HEK293 (cell line): ENCODE measurements at regions not wholly inside any gene's neighbourhood (a gene's known extent, or its start where the extent isn't known, plus 50 kb on each side); places are given as distances from the start of the nearest gene placed in this dataset.
A peak's percentile ranks its signal among the peaks of the same experiment; 100 is the strongest.

Source experiments
- GFI1B ChIP-seq: fragments of 450-650 bp; formaldehyde crosslinking; IDR thresholded peaks from 2 replicates; pipeline ENCODE4 v1.5.1; 2016; ENCODE audit warnings: missing biosample characterization, missing genetic modification characterization
- GLI2 ChIP-seq: fragments of 450-650 bp; formaldehyde crosslinking; IDR thresholded peaks from 2 replicates; pipeline ENCODE4; 2017; ENCODE audit warnings: missing biosample characterization, missing genetic modification characterization, low read depth, borderline replicate concordance
- GLI4 ChIP-seq: fragments of 450-650 bp; formaldehyde crosslinking; IDR thresholded peaks from 2 replicates; pipeline ENCODE4 v1.5.1; 2016; ENCODE audit warnings: missing biosample characterization, missing genetic modification characterization
- SETDB1 ChIP-seq: IDR thresholded peaks from one replicate; pipeline ENCODE4 v1.6.1; 2017; ENCODE audit warnings: mild to moderate bottlenecking, low read length, moderate library complexity, mixed read lengths; ENCODE audit not compliant: insufficient read length
- YY1 ChIP-seq: fragments of 450-650 bp; formaldehyde crosslinking; IDR thresholded peaks from 2 replicates; pipeline ENCODE4 v1.5.1; 2018; ENCODE audit warnings: missing biosample characterization, missing genetic modification characterization
- ZBTB1 ChIP-seq: fragments of 450-650 bp; formaldehyde crosslinking; IDR thresholded peaks from 2 replicates; pipeline ENCODE4 v1.5.1; 2016; ENCODE audit warnings: missing biosample characterization, missing genetic modification characterization
- ZBTB48 ChIP-seq: fragments of 450-650 bp; formaldehyde crosslinking; IDR thresholded peaks from 2 replicates; pipeline ENCODE4 v1.5.1; 2016; ENCODE audit warnings: missing biosample characterization, missing genetic modification characterization
- ZNF112 ChIP-seq: fragments of 450-650 bp; formaldehyde crosslinking; IDR thresholded peaks from 2 replicates; pipeline ENCODE4 v1.5.0; 2017; ENCODE audit warnings: missing biosample characterization, missing genetic modification characterization
- ZNF221 ChIP-seq: fragments of 450-650 bp; formaldehyde crosslinking; IDR thresholded peaks from 2 replicates; pipeline ENCODE4 v1.5.1; 2017; ENCODE audit warnings: missing biosample characterization, missing genetic modification characterization, borderline replicate concordance
- ZNF350 ChIP-seq: fragments of 450-650 bp; formaldehyde crosslinking; IDR thresholded peaks from 2 replicates; pipeline ENCODE4 v1.5.0; 2017; ENCODE audit warnings: missing biosample characterization, mild to moderate bottlenecking, missing genetic modification characterization
- ZNF354C ChIP-seq: fragments of 450-650 bp; formaldehyde crosslinking; IDR thresholded peaks from 2 replicates; pipeline ENCODE4 v1.5.1; 2016; ENCODE audit warnings: missing biosample characterization, missing genetic modification characterization, low read depth, borderline replicate concordance
- ZNF416 ChIP-seq: fragments of 450-650 bp; formaldehyde crosslinking; IDR thresholded peaks from 2 replicates; pipeline ENCODE4 v1.5.1; 2016; ENCODE audit warnings: missing biosample characterization, missing genetic modification characterization
- ZNF433 ChIP-seq: fragments of 450-650 bp; formaldehyde crosslinking; IDR thresholded peaks from 2 replicates; pipeline ENCODE4 v1.5.1; 2016; ENCODE audit warnings: missing biosample characterization, missing genetic modification characterization, low read depth
- ZNF514 ChIP-seq: fragments of 450-650 bp; formaldehyde crosslinking; IDR thresholded peaks from 2 replicates; pipeline ENCODE4 v1.5.1; 2016; ENCODE audit warnings: missing biosample characterization, missing genetic modification characterization
- ZNF521 ChIP-seq: fragments of 450-650 bp; formaldehyde crosslinking; IDR thresholded peaks from 2 replicates; pipeline ENCODE4 v1.5.1; 2017; ENCODE audit warnings: missing biosample characterization, mild to moderate bottlenecking, missing genetic modification characterization
- ZNF561 ChIP-seq: fragments of 450-650 bp; IDR thresholded peaks from 2 replicates; pipeline ENCODE4 v1.5.1; 2018; ENCODE audit warnings: missing biosample characterization, missing genetic modification characterization, borderline replicate concordance
- ZNF585B ChIP-seq: fragments of 450-650 bp; formaldehyde crosslinking; IDR thresholded peaks from 2 replicates; pipeline ENCODE4 v1.5.1; 2016; ENCODE audit warnings: missing biosample characterization, missing genetic modification characterization
- ZNF596 ChIP-seq: fragments of 450-650 bp; IDR thresholded peaks from 2 replicates; pipeline ENCODE4 v1.5.0; 2018; ENCODE audit warnings: missing biosample characterization, mild to moderate bottlenecking, missing genetic modification characterization, moderate library complexity
- ZNF623 ChIP-seq: fragments of 450-650 bp; formaldehyde crosslinking; IDR thresholded peaks from 2 replicates; pipeline ENCODE4 v1.5.1; 2016; ENCODE audit warnings: missing biosample characterization, missing genetic modification characterization
- ZNF629 ChIP-seq: fragments of 450-650 bp; formaldehyde crosslinking; IDR thresholded peaks from 2 replicates; pipeline ENCODE4 v1.5.1; 2017; ENCODE audit warnings: missing biosample characterization, missing genetic modification characterization
- ZNF664 ChIP-seq: fragments of 450-650 bp; formaldehyde crosslinking; IDR thresholded peaks from 2 replicates; pipeline ENCODE4 v1.5.1; 2016; ENCODE audit warnings: missing biosample characterization, missing genetic modification characterization
- ZNF792 ChIP-seq: fragments of 450-650 bp; formaldehyde crosslinking; IDR thresholded peaks from 2 replicates; pipeline ENCODE4 v1.5.1; 2016; ENCODE audit warnings: missing biosample characterization, missing genetic modification characterization
- ZNF843 ChIP-seq: fragments of 450-650 bp; formaldehyde crosslinking; IDR thresholded peaks from 2 replicates; pipeline ENCODE4 v1.5.1; 2016; ENCODE audit warnings: missing biosample characterization, missing genetic modification characterization
- ZSCAN16 ChIP-seq: fragments of 450-650 bp; formaldehyde crosslinking; IDR thresholded peaks from 2 replicates; pipeline ENCODE4 v1.5.1; 2016; ENCODE audit warnings: missing biosample characterization, missing genetic modification characterization
- TF ChIP-seq, protein P1 (sequence below): fragments of 450-650 bp; formaldehyde crosslinking; IDR thresholded peaks from 2 replicates; pipeline ENCODE4 v1.5.1; 2016; ENCODE audit warnings: missing biosample characterization, missing genetic modification characterization
- TF ChIP-seq, protein P2 (sequence below): fragments of 450-650 bp; formaldehyde crosslinking; IDR thresholded peaks from 2 replicates; pipeline ENCODE4 v1.5.1; 2016; ENCODE audit warnings: missing biosample characterization, missing genetic modification characterization
- TF ChIP-seq, protein P3 (sequence below): fragments of 450-650 bp; formaldehyde crosslinking; IDR thresholded peaks from 2 replicates; pipeline ENCODE4 v1.5.1; 2016; ENCODE audit warnings: missing biosample characterization, missing genetic modification characterization
- TF ChIP-seq, protein P4 (sequence below): fragments of 450-650 bp; formaldehyde crosslinking; conservative IDR thresholded peaks from 2 replicates; pipeline ENCODE4 v1.5.1; 2016; ENCODE audit warnings: low read depth, missing biosample characterization, missing genetic modification characterization
- TF ChIP-seq, protein P5 (sequence below): fragments of 450-650 bp; formaldehyde crosslinking; IDR thresholded peaks from 2 replicates; pipeline ENCODE4 v1.5.1; 2017; ENCODE audit warnings: missing biosample characterization, missing genetic modification characterization
- TF ChIP-seq, protein P6 (sequence below): fragments of 450-650 bp; formaldehyde crosslinking; IDR thresholded peaks from 2 replicates; pipeline ENCODE4 v1.5.1; 2016; ENCODE audit warnings: missing biosample characterization, missing genetic modification characterization

DNA sequence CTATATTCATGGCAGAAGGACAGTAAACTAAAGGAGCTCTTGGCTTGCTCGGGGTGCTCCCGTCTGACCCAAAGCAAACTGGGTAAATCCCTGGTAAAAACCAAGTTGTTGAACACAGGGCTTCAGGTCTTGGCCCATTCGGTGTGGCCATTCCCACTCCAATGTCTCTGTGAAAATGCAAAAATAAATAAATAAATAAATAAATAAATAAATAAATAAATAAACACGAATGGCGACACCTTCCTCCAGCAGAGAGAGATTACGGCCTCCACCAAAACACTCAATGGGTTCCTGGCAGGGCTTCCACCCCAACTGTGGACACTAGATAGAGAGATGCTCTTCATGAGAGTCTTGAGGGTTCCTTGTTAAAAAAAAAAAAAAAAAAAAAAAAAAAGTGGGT is 325.3 kb downstream of the SOX9 start (continued):
- TF ChIP-seq ZNF354C (tag by site-specific recombination), result 0 out of 2 replicates have a peak, but pooled peaks have one; percentile 57
- no peak for TF ChIP-seq ZSCAN16 (tag by site-specific recombination)
- TF ChIP-seq, protein P1, sequence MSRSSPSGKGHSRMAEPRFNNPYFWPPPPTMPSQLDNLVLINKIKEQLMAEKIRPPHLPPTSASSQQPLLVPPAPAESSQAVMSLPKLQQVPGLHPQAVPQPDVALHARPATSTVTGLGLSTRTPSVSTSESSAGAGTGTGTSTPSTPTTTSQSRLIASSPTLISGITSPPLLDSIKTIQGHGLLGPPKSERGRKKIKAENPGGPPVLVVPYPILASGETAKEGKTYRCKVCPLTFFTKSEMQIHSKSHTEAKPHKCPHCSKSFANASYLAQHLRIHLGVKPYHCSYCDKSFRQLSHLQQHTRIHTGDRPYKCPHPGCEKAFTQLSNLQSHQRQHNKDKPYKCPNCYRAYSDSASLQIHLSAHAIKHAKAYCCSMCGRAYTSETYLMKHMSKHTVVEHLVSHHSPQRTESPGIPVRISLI, result no peak
- TF ChIP-seq ZNF629, result 0 out of 2 replicates have a peak, but pooled peaks have one; percentile 36
- TF ChIP-seq ZNF433 (tag by site-specific recombination), result peak; percentile 81
- no peak for TF ChIP-seq SETDB1
- TF ChIP-seq, protein P2, sequence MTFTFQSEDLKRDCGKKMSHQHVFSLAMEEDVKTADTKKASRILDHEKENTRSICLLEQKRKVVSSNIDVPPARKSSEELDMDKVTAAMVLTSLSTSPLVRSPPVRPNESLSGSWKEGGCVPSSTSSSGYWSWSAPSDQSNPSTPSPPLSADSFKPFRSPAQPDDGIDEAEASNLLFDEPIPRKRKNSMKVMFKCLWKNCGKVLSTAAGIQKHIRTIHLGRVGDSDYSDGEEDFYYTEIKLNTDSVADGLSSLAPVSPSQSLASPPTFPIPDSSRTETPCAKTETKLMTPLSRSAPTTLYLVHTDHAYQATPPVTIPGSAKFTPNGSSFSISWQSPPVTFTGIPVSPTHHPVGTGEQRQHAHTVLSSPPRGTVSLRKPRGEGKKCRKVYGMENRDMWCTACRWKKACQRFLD (tag by site-specific recombination), result 0 out of 2 replicates have a peak, but pooled peaks have one; percentile 39
- TF ChIP-seq GLI4 (tag by site-specific recombination), result no peak
- no peak for TF ChIP-seq ZNF416 (tag by site-specific recombination)
- TF ChIP-seq GLI2 (tag by site-specific recombination), result peak; percentile 70; the same call in 1 of the 2 replicates
- no peak for TF ChIP-seq ZNF350
- TF ChIP-seq ZBTB48 (tag by site-specific recombination), result no peak
- TF ChIP-seq, protein P3, sequence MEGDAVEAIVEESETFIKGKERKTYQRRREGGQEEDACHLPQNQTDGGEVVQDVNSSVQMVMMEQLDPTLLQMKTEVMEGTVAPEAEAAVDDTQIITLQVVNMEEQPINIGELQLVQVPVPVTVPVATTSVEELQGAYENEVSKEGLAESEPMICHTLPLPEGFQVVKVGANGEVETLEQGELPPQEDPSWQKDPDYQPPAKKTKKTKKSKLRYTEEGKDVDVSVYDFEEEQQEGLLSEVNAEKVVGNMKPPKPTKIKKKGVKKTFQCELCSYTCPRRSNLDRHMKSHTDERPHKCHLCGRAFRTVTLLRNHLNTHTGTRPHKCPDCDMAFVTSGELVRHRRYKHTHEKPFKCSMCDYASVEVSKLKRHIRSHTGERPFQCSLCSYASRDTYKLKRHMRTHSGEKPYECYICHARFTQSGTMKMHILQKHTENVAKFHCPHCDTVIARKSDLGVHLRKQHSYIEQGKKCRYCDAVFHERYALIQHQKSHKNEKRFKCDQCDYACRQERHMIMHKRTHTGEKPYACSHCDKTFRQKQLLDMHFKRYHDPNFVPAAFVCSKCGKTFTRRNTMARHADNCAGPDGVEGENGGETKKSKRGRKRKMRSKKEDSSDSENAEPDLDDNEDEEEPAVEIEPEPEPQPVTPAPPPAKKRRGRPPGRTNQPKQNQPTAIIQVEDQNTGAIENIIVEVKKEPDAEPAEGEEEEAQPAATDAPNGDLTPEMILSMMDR, result no peak
- TF ChIP-seq ZNF843 (tag by site-specific recombination), result no peak
- TF ChIP-seq, protein P4, sequence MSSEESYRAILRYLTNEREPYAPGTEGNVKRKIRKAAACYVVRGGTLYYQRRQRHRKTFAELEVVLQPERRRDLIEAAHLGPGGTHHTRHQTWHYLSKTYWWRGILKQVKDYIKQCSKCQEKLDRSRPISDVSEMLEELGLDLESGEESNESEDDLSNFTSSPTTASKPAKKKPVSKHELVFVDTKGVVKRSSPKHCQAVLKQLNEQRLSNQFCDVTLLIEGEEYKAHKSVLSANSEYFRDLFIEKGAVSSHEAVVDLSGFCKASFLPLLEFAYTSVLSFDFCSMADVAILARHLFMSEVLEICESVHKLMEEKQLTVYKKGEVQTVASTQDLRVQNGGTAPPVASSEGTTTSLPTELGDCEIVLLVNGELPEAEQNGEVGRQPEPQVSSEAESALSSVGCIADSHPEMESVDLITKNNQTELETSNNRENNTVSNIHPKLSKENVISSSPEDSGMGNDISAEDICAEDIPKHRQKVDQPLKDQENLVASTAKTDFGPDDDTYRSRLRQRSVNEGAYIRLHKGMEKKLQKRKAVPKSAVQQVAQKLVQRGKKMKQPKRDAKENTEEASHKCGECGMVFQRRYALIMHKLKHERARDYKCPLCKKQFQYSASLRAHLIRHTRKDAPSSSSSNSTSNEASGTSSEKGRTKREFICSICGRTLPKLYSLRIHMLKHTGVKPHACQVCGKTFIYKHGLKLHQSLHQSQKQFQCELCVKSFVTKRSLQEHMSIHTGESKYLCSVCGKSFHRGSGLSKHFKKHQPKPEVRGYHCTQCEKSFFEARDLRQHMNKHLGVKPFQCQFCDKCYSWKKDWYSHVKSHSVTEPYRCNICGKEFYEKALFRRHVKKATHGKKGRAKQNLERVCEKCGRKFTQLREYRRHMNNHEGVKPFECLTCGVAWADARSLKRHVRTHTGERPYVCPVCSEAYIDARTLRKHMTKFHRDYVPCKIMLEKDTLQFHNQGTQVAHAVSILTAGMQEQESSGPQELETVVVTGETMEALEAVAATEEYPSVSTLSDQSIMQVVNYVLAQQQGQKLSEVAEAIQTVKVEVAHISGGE, result peak; percentile 74
- no peak for TF ChIP-seq ZNF514 (tag by site-specific recombination)
- TF ChIP-seq ZNF664, result 0 out of 2 replicates have a peak, but pooled peaks have one; percentile 54
- peak; percentile 73 for TF ChIP-seq ZNF623 (tag by site-specific recombination)
- no peak for TF ChIP-seq YY1 (tag by site-specific recombination)
- TF ChIP-seq ZNF792, result no peak
- no peak for TF ChIP-seq ZNF585B (tag by site-specific recombination)
- TF ChIP-seq GFI1B, result no peak
- no peak for TF ChIP-seq ZNF521
- TF ChIP-seq ZNF561, result no peak
- 0 out of 2 replicates have a peak, but pooled peaks have one; percentile 62 for TF ChIP-seq ZBTB1 (tag by site-specific recombination)
- TF ChIP-seq ZNF112 (tag by site-specific recombination), result no peak
- TF ChIP-seq ZNF596, result no peak
- TF ChIP-seq ZNF221 (tag by site-specific recombination), result no peak
- TF ChIP-seq, protein P5, sequence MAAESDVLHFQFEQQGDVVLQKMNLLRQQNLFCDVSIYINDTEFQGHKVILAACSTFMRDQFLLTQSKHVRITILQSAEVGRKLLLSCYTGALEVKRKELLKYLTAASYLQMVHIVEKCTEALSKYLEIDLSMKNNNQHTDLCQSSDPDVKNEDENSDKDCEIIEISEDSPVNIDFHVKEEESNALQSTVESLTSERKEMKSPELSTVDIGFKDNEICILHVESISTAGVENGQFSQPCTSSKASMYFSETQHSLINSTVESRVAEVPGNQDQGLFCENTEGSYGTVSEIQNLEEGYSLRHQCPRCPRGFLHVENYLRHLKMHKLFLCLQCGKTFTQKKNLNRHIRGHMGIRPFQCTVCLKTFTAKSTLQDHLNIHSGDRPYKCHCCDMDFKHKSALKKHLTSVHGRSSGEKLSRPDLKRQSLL (tag by site-specific recombination), result no peak
- TF ChIP-seq, protein P6, sequence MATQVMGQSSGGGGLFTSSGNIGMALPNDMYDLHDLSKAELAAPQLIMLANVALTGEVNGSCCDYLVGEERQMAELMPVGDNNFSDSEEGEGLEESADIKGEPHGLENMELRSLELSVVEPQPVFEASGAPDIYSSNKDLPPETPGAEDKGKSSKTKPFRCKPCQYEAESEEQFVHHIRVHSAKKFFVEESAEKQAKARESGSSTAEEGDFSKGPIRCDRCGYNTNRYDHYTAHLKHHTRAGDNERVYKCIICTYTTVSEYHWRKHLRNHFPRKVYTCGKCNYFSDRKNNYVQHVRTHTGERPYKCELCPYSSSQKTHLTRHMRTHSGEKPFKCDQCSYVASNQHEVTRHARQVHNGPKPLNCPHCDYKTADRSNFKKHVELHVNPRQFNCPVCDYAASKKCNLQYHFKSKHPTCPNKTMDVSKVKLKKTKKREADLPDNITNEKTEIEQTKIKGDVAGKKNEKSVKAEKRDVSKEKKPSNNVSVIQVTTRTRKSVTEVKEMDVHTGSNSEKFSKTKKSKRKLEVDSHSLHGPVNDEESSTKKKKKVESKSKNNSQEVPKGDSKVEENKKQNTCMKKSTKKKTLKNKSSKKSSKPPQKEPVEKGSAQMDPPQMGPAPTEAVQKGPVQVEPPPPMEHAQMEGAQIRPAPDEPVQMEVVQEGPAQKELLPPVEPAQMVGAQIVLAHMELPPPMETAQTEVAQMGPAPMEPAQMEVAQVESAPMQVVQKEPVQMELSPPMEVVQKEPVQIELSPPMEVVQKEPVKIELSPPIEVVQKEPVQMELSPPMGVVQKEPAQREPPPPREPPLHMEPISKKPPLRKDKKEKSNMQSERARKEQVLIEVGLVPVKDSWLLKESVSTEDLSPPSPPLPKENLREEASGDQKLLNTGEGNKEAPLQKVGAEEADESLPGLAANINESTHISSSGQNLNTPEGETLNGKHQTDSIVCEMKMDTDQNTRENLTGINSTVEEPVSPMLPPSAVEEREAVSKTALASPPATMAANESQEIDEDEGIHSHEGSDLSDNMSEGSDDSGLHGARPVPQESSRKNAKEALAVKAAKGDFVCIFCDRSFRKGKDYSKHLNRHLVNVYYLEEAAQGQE (tag by site-specific recombination), result peak; percentile 69; the same call in 1 of the 2 replicates
